Loucy (cell line): ENCODE measurements at regions not wholly inside any gene's neighbourhood (a gene's known extent, or its start where the extent isn't known, plus 50 kb on each side); places are given as distances from the start of the nearest gene placed in this dataset.

Source experiments
- CTCF ChIP-seq: fragments of 200-600 bp; sonication (generic); conservative IDR thresholded peaks from 2 replicates; pipeline ENCODE4 v1.5.1; 2014; ENCODE audit warnings: mild to moderate bottlenecking, antibody characterized with exemption, low read length
- EZH2phosphoT487 ChIP-seq: fragments of 200-600 bp; IDR thresholded peaks from 2 replicates; pipeline ENCODE4 v1.6.1; 2018; ENCODE audit warnings: antibody characterized with exemption, mild to moderate bottlenecking, moderate library complexity, borderline replicate concordance

GRCh38 chr9:16921855-16922254, 51.4 kb upstream of the BNC2 start:
- TF ChIP-seq CTCF (no peak; the same call in 1 of the 2 replicates), EZH2phosphoT487 (no peak)
